Gastroesophageal sphincter (tissue), 3 donors: ENCODE measurements at regions not wholly inside any gene's neighbourhood (a gene's known extent, or its start where the extent isn't known, plus 50 kb on each side); places are given as distances from the start of the nearest gene placed in this dataset.

Experiments
- CTCF ChIP-seq, 4 experiments: fragments of 200-600 bp in 2 of 4; fragments of 450-650 bp in 2 of 4; sonication (generic) in 1 of 4; IDR thresholded peaks; one replicate each; pipeline ENCODE4 v1.5.1; 2017 to 2019; ENCODE audit warnings: antibody characterized with exemption in 4 of 4, mild to moderate bottlenecking in 2 of 4, moderate library complexity in 2 of 4
- POLR2A ChIP-seq, 2 donors: fragments of 450-650 bp; IDR thresholded peaks; one replicate each; pipeline ENCODE4 v1.6.1; 2017; ENCODE audit warnings: antibody characterized with exemption in 2 of 2, mild to moderate bottlenecking in 2 of 2, moderate library complexity in 1 of 2

DNA sequence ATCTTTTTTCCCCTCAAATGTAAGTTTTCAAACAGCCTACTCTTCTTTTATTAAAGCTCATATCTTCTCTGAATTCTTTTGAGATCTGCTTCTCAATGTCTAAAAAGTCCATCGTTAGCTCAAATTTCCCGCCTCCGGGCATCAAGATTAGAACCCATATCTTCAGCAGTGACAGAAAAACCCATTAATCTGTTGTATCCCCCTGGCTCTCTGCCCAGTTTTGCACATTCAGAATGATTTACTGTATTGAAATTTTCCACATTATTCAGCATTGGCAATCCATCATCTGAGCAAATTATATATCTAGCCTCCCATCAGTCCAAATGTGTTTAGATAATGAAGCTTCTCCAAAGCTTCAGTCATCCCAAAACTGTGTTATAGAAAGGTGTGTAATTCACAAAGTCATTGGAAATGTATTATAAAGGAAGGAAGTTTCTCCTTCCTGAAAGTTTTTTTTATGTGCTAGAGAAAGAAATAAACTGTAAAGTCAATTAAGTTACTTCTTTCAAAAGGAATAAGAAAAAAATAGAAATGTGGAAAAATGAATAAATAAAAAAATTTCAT is 849.9 kb downstream of the MAT2B start:
- TF ChIP-seq CTCF (IDR thresholded peaks at IDR 0.05) (no peak), POLR2A (IDR thresholded peaks at IDR 0.05) (no peak)
